IPS-NIHi7 (cell line): ENCODE measurements at regions not wholly inside any gene's neighbourhood (a gene's known extent, or its start where the extent isn't known, plus 50 kb on each side); places are given as distances from the start of the nearest gene placed in this dataset.

Experiments used
- DNase-seq: peaks from one replicate; pipeline ENCODE4 v3.0.0; 2012; ENCODE audit warnings: mixed read lengths; ENCODE audit errors: extremely low spot score

GRCh38 chr12:127504874-127505273, 762.1 kb upstream of the TMEM132C start:
- no peak for DNase-seq

DNA sequence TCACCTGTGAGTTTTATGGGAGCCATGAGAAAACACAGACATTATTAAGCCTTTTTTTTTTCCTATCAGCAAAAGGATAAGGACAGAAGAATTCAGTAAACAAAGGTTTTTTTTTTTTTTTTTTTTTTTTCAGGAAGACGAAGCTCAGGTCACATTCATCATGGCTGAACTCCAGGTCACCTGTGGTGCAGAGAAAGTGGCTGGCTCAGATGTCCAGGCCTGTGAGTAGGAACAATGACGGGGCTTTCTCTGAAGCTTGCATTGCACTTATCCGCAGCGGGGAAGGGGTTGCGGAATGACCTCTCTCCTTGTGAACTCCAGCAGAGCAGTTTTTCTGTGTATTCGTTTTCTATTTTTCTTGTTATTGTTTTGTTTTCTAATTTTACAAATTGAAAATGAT, 759.6 kb upstream of the TMEM132C start:
- no peak for DNase-seq

GRCh38 chr12:127509066-127509778, 757.7 kb upstream of the TMEM132C start:
- DNase-seq: no peak

- no peak for DNase-seq
Measured at GRCh38 chr12:127515941-127516340, 751.0 kb upstream of the TMEM132C start.

DNA sequence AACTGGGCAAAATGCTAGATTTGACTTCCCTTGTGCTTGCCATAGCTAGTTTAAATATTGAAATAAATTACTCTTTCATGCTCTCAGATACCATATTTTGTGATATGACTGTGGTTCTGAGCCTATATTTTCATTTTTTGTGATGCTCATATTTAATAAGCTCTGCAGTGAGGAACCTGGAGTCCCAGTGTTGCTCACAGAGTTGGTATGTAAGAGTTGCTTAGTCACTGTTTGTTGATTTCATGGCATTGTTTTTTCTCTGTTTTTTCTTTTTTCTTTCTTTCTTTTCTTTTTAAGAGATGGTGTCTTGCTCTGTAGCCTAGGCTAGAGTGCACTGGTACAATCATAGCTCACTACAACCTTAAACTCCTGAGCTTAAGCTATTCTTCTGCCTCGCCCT, 750.5 kb upstream of the TMEM132C start:
- no peak for DNase-seq

GRCh38 chr12:127519779-127520178, 747.2 kb upstream of the TMEM132C start:
- no peak for DNase-seq

GRCh38 chr12:127526925-127527324, 740.0 kb upstream of the TMEM132C start:
- DNase-seq: no peak

- DNase-seq: no peak
Measured at GRCh38 chr12:127528551-127528950, 738.4 kb upstream of the TMEM132C start.

DNA sequence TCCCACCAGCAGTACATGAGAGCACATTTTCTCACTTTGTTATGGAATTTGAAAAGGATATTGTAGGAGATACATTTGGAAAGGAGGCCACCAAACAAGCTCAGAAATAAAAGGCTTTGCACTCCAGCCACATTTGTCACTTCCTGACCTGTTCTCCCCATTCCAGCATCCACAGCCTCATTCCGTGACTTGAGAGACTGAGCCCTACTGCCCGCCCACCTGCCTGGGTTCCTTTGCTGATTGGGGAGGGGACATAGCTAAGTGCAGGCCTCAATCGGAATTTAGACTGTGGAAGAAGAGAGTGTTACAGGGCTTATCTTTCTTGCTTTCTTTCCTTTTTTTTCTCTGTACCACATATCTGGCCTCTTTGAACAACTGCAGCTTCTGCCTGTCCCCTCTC, 735.4 kb upstream of the TMEM132C start:
- peak; percentile 29 for DNase-seq

DNA sequence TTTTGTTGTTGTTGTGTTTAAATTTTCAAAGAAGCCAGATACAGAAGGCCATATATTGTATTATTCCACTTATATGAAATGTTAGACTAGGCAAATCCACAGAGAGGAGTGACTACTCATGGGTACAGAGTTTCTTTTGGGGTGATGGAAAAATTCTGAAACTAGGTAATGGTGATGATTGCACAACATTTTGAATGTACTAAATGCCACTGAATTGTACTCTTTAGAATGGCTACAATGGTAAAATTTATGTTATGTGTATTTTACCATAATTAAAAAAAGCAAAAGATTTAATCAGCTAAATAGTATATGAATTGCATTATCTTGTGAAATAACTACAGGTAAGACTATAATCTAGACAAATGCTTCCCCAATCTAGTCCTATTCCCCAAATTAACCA, 733.6 kb upstream of the TMEM132C start:
- no peak for DNase-seq

GRCh38 chr12:127536833-127537428, 730.0 kb upstream of the TMEM132C start:
- no peak for DNase-seq

GRCh38 chr12:127538316-127538715, 728.7 kb upstream of the TMEM132C start:
- peak; percentile 42 for DNase-seq

- no peak for DNase-seq
Measured at GRCh38 chr12:127539226-127539858, 727.6 kb upstream of the TMEM132C start.

DNA sequence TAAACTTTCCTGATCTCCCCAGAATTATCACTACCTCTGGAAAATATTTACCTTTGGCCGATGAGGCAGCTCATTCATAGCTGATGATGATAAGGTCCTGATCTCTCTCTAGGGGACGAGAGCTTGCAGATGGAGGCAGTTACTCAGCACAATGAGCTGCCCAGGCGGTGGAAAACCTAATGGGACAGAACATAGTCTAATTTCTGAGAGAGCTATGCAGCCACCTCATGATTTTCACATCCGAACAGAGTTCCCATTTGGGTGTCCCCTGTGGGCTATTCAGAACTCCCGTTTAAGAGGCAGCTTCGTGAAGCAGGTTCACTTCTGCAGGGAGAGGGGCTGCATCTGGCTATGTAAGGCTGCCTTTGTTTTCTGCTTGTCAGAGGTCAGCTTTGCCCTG, 724.6 kb upstream of the TMEM132C start:
- DNase-seq: no peak

GRCh38 chr12:127542931-127543330, 724.0 kb upstream of the TMEM132C start:
- no peak for DNase-seq

GRCh38 chr12:127546721-127547505, 720.1 kb upstream of the TMEM132C start:
- no peak for DNase-seq

DNA sequence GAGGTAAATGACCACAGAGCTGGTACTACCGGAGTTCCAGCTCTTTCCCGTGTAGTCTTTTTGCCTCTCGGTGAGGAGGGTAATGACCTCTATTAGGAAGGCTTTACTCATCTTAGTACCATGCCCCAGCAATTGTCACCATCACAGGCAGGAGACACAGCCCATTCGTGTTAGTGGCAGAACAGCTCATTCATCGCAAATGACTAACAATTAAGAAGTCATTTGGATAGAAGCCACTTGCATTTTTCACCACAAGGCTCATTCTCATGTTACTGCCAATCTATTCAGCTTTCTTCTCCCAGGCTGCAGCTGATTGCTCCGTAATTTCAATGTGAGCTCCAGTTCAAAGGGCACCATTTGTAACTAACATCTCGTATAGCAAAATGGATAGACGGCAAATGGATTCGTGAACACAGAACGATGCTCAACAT, 718.8 kb upstream of the TMEM132C start:
- no peak for DNase-seq

DNA sequence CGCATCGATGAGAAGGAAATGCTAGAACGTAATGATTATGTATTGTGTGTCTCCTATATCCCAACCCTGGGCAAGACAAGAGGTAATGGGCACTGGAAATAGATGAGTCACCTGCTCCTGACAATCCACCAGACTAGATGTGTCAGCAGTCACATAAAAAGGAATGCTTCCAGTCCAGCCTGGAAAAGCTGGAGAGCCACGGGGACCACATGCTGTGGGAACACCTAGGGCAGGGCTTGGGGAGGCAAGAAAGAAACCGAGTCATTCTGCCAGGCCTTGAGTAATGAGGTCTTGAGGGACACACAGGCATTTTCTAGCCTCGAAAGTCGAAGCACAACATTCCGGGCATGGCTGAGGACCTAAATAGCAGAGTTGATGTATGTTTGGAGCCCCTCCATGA, 716.7 kb upstream of the TMEM132C start:
- no peak for DNase-seq

DNA sequence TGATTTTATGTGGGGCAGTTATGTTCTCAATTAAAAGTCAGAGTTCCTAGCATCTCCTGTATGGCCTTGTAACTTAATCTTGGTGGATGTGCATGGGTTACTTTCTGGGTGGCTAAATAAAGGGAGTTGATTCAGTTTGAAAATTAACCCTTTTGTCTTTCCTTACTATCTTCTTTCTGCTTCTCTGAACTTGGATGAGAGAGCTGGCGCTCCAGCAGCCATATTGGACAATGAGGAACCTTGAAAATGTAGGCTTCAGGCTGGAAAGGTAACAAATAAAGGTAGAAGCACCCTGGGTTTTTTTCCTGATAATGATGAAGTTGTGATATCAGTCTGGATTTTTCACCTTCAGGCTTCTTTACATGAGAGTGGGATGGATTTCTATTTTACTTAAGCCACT, 714.1 kb upstream of the TMEM132C start:
- DNase-seq: no peak

- DNase-seq: no peak
Measured at GRCh38 chr12:127555071-127555470, 711.9 kb upstream of the TMEM132C start.

DNA sequence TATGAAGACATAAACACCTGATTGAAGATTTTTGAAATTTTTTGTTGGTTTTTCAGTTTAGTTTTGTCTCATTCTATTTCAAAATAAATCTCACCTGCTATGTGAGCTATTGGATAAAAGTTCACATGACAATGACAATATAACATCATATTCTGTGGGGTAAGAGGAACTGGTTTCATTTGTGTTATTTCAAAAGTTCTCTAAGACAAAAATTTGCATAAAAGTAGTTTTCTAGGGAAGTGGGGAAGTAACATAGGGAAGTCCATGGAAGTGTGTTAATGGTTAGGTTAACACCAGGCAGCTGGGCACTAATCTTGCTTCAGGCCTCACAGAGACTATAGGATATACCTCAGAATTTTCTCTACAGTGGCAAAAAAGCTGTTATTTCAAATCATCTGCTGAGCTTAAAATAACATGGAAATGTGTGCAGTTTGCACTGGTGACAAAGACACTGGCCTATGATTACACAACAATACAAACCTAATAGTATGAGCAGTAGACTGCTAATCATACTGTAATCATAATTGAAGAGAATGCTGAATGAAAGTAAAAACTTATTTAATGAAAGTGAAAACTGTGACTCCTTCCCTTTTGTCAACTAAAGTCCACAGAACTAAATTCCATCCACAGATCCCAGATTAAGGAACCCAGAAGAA, 710.6 kb upstream of the TMEM132C start:
- DNase-seq: no peak

GRCh38 chr12:127558361-127558760, 708.6 kb upstream of the TMEM132C start:
- DNase-seq: no peak
